Smooth muscle cell (in vitro differentiated cells): ENCODE measurements at regions not wholly inside any gene's neighbourhood (a gene's known extent, or its start where the extent isn't known, plus 50 kb on each side); places are given as distances from the start of the nearest gene placed in this dataset.

ENCODE experiments used
- DNase-seq: peaks from one replicate; lab custom pipeline; 2025; ENCODE audit not compliant: unreplicated experiment; lab: John Stamatoyannopoulos, UW
- H2AFZ ChIP-seq: fragments of 200-600 bp; sonication (generic); 2 replicates; pipeline ENCODE4 v1.6.0; 2016; ENCODE audit warnings: antibody characterized with exemption, low read depth, mild to moderate bottlenecking
- H3F3A ChIP-seq: fragments of 200-600 bp; sonication (generic); 2 replicates; pipeline ENCODE4 v1.6.0; 2017; ENCODE audit warnings: antibody characterized with exemption, low read depth
- H3K27ac ChIP-seq: fragments of 200-600 bp; sonication (generic); 2 replicates; pipeline ENCODE4 v1.5.1; 2016; ENCODE audit warnings: low read depth, mild to moderate bottlenecking
- H3K27me3 ChIP-seq: fragments of 200-600 bp; sonication (generic); 2 replicates; pipeline ENCODE4 v1.6.1; 2016; ENCODE audit warnings: low read depth, mild to moderate bottlenecking
- H3K36me3 ChIP-seq: fragments of 200-600 bp; sonication (generic); 2 replicates; pipeline ENCODE4 v1.5.1; 2016; ENCODE audit warnings: low read depth
- H3K4me1 ChIP-seq: fragments of 200-600 bp; sonication (generic); 2 replicates; pipeline ENCODE4 v1.5.1; 2016; ENCODE audit warnings: low read depth
- H3K4me2 ChIP-seq: fragments of 200-600 bp; sonication (generic); 2 replicates; pipeline ENCODE4 v1.6.0; 2016; ENCODE audit warnings: mild to moderate bottlenecking
- H3K4me3 ChIP-seq: fragments of 200-600 bp; sonication (generic); 2 replicates; pipeline ENCODE4 v1.5.1; 2016; ENCODE audit warnings: mild to moderate bottlenecking
- H3K79me2 ChIP-seq: fragments of 200-600 bp; sonication (generic); 2 replicates; pipeline ENCODE4 v1.6.0; 2016; ENCODE audit warnings: low read depth, mild to moderate bottlenecking
- H3K9ac ChIP-seq: fragments of 200-600 bp; sonication (generic); 2 replicates; pipeline ENCODE4 v1.6.0; 2016; ENCODE audit warnings: low read depth
- H3K9me3 ChIP-seq: fragments of 200-600 bp; sonication (generic); replicated peaks from 2 replicates; pipeline ENCODE4 v1.5.1; 2016; ENCODE audit warnings: low read depth
- H4K20me1 ChIP-seq: fragments of 200-600 bp; sonication (generic); 2 replicates; pipeline ENCODE4 v1.6.0; 2016; ENCODE audit warnings: low read depth
- CTCF ChIP-seq: fragments of 200-600 bp; sonication (generic); IDR thresholded peaks from 2 replicates; pipeline ENCODE4 v1.5.1; 2017; ENCODE audit warnings: borderline replicate concordance, mild to moderate bottlenecking, antibody characterized with exemption; ENCODE audit not compliant: insufficient read depth, poor library complexity, severe bottlenecking
- WGBS: methylation state at CpG from one replicate; pipeline ENCODE4 v1.1.7; 2016; ENCODE audit warnings: low lambda C conversion rate; 5-methylcytosine and 5-hydroxymethylcytosine counted together

DNA sequence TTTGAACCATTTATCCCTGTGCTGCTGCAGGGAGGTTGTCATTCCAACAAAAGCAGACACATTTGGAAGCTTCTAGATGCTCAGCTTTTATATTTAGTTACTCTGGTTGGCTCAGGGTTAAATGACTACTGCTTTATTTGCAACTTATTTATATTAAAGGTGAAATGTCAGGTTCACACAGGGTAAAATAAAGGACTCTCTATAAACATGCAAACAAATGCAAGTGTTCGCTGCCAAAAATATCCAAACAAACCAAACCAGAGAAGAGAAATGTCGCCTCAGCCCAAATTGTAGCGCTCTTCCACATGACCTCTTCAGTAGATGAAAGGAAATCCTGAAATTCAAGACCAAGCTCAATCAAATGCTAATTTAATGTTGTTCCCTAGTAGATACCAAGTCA lies 57.0 kb upstream of the LIFR start:
- Histone ChIP-seq H3K79me2 (no peaks in the 10 kb centered on the region), H3K27ac (no peak overlapping the region), H3K4me2 (no peak overlapping the region), H3K36me3 (no peaks in the 10 kb centered on the region), H4K20me1 (no peaks in the 10 kb centered on the region), H3K27me3 (no peaks in the 10 kb centered on the region), H3F3A (peaks cover 4% of the 10 kb centered on the region), H2AFZ (no peak overlapping the region), H3K4me3 (no peak overlapping the region), H3K9ac (no peak overlapping the region), H3K4me1 (no peaks in the 10 kb centered on the region), H3K9me3 (no peaks in the 10 kb centered on the region)
- no peak for DNase-seq
- no peak for TF ChIP-seq CTCF
- 95% methylated on average over 3 of the region's 3 CpGs for WGBS

DNA sequence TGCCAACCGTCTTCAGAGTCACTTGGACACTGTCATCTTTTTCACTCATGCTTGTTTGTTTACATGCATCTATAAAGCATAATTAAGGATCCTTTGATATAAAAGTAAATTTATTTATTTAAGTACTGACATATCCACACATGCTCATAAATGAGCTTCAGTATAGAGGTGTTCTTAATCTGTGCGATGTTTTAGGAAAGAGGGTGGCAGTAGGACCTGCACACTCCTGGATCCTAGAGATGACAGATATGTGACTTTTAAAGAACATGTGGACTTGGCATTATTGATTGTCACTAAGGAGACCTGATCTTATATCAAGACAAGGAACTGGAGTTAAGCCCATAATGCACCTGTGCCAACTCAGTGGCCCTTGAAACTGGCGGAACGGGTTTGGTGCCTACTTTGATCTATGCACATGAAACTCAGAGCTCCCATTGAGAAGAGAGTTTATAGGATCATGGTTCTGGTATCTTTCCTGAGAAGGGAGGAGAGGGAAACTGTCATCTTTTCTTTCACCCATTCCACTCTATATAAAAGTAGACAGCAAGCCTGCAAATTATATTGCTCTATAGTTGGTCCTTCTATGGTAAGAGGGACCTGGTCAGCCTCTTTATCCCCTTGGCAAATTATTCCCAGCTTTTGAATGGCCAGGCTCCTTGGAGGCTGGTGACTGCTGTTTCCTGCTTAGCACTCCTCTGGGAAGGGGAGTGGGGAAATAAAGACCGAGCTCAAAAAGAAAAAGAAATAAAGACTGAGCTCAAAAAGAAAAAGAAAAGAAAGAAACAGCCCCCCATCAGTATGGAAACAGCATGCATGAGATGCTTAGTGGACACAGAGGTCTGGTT lies 57.8 kb upstream of the LIFR start:
- Histone ChIP-seq H3K27ac (no peak overlapping the region), H3K9me3 (no peaks in the 10 kb centered on the region), H3K27me3 (no peaks in the 10 kb centered on the region), H3F3A (no peaks in the 10 kb centered on the region), H4K20me1 (no peaks in the 10 kb centered on the region), H3K79me2 (no peaks in the 10 kb centered on the region), H3K4me1 (no peaks in the 10 kb centered on the region), H3K36me3 (no peaks in the 10 kb centered on the region), H3K9ac (no peak overlapping the region), H2AFZ (no peak overlapping the region), H3K4me2 (no peak overlapping the region), H3K4me3 (no peak overlapping the region)
- WGBS, result 87% methylated on average over 5 of the region's 5 CpGs
- TF ChIP-seq CTCF, result no peak
- DNase-seq, result no peak

DNA sequence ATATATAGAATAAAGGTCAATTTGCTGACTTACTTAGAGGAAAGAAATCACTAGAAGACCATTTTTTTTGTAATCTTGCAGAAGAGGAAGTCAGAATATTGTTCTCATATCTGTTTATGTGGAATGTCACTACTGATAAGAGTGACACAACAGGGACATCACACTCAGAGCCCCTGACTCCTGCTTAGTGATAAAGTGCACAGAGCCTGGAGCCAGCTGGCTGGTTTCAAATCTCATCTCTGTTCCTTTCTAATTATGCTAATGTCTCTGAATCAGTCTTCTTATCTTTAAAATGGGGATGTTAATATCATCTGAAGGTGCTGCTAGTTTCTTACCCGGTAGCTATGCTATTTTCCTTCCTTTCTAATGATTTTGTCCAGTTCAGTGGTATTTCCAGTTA lies 58.6 kb upstream of the LIFR start:
- Histone ChIP-seq H3K4me3 (no peak overlapping the region), H3K4me2 (no peak overlapping the region), H3K27ac (no peak overlapping the region), H3K9me3 (no peaks in the 10 kb centered on the region), H3K36me3 (no peaks in the 10 kb centered on the region), H3K4me1 (no peaks in the 10 kb centered on the region), H4K20me1 (no peaks in the 10 kb centered on the region), H2AFZ (no peak overlapping the region), H3K9ac (no peak overlapping the region), H3K27me3 (no peaks in the 10 kb centered on the region), H3K79me2 (no peaks in the 10 kb centered on the region), H3F3A (no peaks in the 10 kb centered on the region)
- DNase-seq, result no peak
- TF ChIP-seq CTCF, result no peak
- WGBS, result 28% methylated on average over 1 of the region's 1 CpG

DNA sequence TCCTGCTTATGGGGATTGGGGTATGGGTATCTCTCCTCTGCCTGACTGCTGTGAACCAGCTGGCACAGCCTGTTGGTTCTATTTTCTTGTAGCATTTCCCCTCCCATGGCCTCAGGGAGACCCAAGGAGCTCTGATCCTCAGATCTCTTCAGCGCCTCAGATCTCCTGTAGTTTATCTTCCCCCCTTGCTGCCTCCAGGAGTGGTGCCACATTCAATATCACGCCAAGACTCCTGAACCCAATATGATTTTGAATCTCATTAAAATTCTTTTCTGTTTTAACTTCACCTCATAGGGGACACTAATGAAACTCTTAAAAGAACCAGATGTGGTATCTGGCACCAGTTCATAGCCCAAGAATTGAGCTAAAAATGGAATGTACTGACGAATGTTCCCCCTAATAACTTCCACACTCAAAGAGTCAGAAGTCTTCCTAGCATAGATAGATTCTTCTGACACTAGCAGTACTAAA lies 59.6 kb upstream of the LIFR start:
- Histone ChIP-seq H3K27ac (no peak overlapping the region), H4K20me1 (no peaks in the 10 kb centered on the region), H2AFZ (no peak overlapping the region), H3K9me3 (no peaks in the 10 kb centered on the region), H3K4me1 (no peaks in the 10 kb centered on the region), H3F3A (no peaks in the 10 kb centered on the region), H3K4me2 (no peak overlapping the region), H3K79me2 (no peaks in the 10 kb centered on the region), H3K27me3 (no peaks in the 10 kb centered on the region), H3K9ac (no peak overlapping the region), H3K4me3 (no peak overlapping the region), H3K36me3 (no peaks in the 10 kb centered on the region)
- no peak for DNase-seq
- WGBS, result 81% methylated on average over 3 of the region's 3 CpGs
- no peak for TF ChIP-seq CTCF
